ENCODE measurements at regions not wholly inside any gene's neighbourhood (a gene's known extent, or its start where the extent isn't known, plus 50 kb on each side); places are given as distances from the start of the nearest gene placed in this dataset.

- no peak for DNase-seq
Measured at GRCh38 chrX:10904220-10904619, 206.9 kb upstream of the HCCS start.

GRCh38 chrX:10906866-10907265 is 204.3 kb upstream of the HCCS start:
- DNase-seq = no peak

- no peak for DNase-seq
Measured at GRCh38 chrX:10922159-10922558, 189.0 kb upstream of the HCCS start.

- DNase-seq = no peak
Measured at GRCh38 chrX:10922835-10923234, 188.3 kb upstream of the HCCS start.

- no peak for DNase-seq
Measured at GRCh38 chrX:10923466-10923865, 187.7 kb upstream of the HCCS start.

GRCh38 chrX:10926404-10926803 is 184.7 kb upstream of the HCCS start:
- no peak for DNase-seq

- DNase-seq = no peak
Measured at GRCh38 chrX:10926891-10927290, 184.2 kb upstream of the HCCS start.

GRCh38 chrX:10929747-10930146 is 181.4 kb upstream of the HCCS start:
- DNase-seq = no peak

- no peak for DNase-seq
Measured at GRCh38 chrX:10930151-10930550, 181.0 kb upstream of the HCCS start.

GRCh38 chrX:10931976-10932375 is 179.2 kb upstream of the HCCS start:
- no peak for DNase-seq

- no peak for DNase-seq
Measured at GRCh38 chrX:10932842-10933440, 178.2 kb upstream of the HCCS start.

GRCh38 chrX:10935501-10935900 is 175.6 kb upstream of the HCCS start:
- no peak for DNase-seq

GRCh38 chrX:10936976-10937375 is 174.2 kb upstream of the HCCS start:
- no peak for DNase-seq

- no peak for DNase-seq
Measured at GRCh38 chrX:10938365-10938923, 172.7 kb upstream of the HCCS start.

GRCh38 chrX:10939424-10939823 is 171.7 kb upstream of the HCCS start:
- no peak for DNase-seq

- DNase-seq = no peak
Measured at GRCh38 chrX:10944136-10944885, 166.8 kb upstream of the HCCS start.

GRCh38 chrX:10945498-10945897 is 165.6 kb upstream of the HCCS start:
- DNase-seq = no peak

- no peak for DNase-seq
Measured at GRCh38 chrX:10949541-10949940, 161.6 kb upstream of the HCCS start.

- DNase-seq = no peak
Measured at GRCh38 chrX:10952619-10953018, 158.5 kb upstream of the HCCS start.

GRCh38 chrX:10965174-10965798 is 145.8 kb upstream of the HCCS start:
- DNase-seq = no peak

GRCh38 chrX:10966057-10966456 is 145.1 kb upstream of the HCCS start:
- no peak for DNase-seq

- DNase-seq = no peak
Measured at GRCh38 chrX:10971176-10971575, 140.0 kb upstream of the HCCS start.

- DNase-seq = no peak
Measured at GRCh38 chrX:10971759-10972158, 139.4 kb upstream of the HCCS start.

GRCh38 chrX:10972706-10973105 is 138.4 kb upstream of the HCCS start:
- no peak for DNase-seq
